HG02610 (cell line): ENCODE measurements at regions not wholly inside any gene's neighbourhood (a gene's known extent, or its start where the extent isn't known, plus 50 kb on each side); places are given as distances from the start of the nearest gene placed in this dataset.

Experiments
- ATAC-seq: cut with Tn5 transposase; IDR thresholded peaks from one replicate; pipeline ENCODE4 v1.9.1; 2021; ENCODE audit warnings: mild to moderate bottlenecking, moderate library complexity; ENCODE audit not compliant: unreplicated experiment

DNA sequence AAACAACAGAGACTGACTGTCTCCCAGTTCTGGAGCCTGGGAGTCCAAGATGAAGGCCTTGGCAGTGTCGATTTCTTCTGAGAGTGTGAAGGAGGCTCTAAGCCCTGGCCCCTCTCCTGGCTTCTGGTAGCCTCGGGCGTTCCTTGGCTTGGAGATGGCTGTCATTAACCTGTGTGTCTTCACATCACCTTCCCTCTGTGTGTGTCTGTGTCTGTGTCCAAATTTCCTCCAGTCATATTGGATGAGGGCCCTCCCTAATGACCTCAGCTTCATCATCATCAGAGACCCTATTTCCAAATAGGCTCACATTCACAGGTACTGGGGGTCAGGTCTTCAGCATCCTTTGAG lies 138.3 kb downstream of the TOMM20 start:
- no peak for ATAC-seq

GRCh38 chr1:234989479-234990327 lies 138.9 kb downstream of the TOMM20 start:
- no peak for ATAC-seq

DNA sequence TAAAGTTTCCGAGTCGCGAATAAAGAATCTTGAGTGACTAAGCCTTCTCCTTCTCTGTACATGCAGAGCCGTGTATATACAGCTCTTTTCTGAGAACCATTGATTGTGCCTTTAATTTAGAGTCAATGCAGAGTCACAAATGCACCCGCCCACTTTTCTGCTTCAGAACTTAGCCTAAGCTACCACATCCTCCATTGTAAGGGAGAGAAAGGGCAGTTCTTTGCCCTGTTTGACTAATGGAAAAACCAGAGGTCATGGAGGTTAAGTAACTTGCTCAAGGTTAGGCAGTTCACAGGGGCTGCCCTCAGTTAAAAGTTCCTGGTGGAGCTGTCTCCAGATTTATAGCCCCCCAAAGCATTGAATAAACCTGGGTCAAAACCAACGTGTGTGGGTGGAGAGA lies 139.6 kb downstream of the TOMM20 start:
- ATAC-seq, result no peak

- ATAC-seq, result no peak
These were observed 140.1 kb downstream of the TOMM20 start for GRCh38 chr1:234988536-234988935.

- no peak for ATAC-seq
These were observed 140.5 kb downstream of the TOMM20 start for GRCh38 chr1:234988155-234988517.

DNA sequence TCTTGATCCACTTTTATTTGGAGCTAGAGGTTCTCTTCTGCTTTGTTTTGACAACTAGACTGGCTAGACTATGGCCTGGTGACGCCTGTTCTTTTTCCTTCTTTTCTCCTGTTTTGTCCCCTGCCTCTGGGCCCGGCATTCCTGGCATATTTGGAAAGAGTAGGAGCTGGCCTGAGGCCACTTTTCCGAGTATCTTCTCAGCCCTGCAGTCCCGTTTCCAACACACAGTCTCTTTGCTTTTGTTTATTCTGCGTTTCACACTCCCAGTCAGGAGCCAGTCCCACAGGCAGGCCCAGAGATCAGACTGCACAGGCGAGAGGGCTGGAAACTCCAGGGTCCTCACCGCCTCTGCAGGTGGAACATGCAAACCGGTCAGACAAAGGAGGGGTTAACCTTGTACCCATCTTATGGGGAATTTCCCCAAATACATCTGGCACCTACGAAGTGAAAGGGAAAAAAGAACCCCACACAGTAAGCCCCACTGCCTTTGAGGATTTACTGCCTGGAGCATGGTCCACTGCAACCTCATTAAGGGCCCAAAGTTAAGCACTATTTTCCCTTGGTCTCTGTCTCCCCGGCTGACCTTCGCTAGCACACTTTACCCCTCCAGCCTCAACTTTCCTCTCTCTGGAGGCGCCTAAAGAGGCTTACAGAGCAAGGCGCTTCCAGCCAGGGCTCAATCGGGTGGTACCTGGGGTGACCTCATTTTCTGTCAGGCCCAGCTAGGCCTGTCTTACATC lies 141.1 kb downstream of the TOMM20 start:
- ATAC-seq, result peak; percentile 73

DNA sequence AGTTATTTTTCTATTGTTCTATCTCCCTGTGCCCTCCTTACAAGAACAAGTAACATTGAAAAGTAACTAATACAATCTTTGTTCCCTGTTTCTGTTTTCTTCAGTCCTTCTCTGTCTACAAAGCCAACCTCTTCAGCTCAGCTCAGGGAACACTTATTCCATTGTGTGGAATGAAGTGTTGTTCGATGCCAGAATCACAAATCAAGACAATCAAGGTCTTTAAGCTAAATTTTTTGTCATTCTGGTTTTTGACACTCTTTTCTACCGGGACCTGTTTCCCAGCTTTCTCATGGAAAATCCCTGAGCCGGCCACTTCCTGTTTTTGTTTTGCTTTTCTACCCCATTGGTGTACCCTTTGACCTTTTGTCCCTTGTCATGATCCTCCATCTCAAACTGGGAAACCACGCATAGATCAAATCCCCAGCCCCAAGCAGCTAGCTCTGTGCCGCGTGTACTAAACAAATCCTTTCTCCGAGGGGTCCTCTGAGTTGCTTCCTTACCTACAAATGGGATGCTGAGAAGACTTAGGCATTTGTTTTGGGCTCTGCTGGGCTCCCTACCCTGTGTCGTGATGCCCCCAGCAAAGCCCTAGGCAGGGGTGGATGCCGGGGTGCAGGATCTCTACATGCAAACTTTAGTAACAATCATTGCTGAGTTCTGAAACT lies 141.8 kb downstream of the TOMM20 start:
- no peak for ATAC-seq

DNA sequence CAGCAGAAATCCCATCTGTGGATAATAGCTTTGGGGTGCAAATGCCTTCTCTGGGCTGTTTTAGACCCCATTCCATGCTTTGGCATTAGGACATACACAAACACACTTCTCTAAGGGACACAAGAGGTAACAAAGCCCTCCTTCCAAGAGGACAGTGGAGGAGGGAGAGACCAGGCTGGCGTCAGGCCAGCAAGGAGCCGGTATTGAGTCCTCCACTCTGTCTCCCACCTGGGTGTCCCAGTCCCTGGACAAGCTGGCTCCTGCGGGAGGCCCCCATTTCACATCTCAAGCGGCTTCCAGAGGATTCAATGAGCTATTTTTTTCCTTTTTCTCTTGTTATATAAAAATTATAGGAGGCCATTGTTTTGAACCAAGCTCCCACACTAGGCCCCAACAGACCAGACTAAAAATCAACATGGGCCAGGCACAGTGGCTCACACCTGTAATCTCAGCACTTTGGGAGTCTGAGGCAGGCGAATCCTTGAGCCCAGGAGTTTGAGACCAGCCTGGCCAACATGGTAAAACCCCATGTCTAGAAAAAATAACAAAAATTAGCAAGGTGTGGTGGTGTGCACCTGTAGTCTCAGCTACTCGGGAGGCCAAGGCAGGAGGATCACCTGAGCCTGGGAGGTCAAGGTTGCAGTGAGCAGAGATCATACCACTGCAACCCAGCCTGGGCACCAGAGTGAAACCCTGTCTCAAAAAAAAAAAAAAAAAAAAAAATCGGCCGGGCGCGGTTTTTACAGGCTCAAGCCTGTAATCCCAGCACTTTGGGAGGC lies 142.9 kb downstream of the TOMM20 start:
- ATAC-seq, result no peak

GRCh38 chr1:234985007-234985370 lies 143.6 kb downstream of the TOMM20 start:
- no peak for ATAC-seq

- ATAC-seq, result no peak
These were observed 144.9 kb downstream of the TOMM20 start for GRCh38 chr1:234983564-234984238.

DNA sequence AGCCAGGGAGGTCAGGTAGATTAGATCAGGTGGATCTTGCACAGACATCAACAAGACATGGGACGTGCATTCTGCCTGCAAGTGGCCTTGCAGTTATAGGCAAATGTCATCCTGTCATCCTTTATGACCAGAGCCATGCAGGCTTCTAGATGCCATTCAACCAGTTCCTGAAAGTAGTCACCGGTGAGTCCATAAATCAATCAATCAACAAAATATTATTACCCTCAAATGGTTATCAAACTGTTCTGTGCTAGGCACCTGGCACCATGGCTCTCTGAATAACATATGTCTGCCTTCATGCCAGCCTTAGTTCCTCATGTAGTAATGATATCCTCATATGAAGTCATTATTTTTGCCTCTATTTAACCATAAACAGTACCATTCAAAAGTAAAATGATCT lies 146.9 kb downstream of the TOMM20 start:
- ATAC-seq, result no peak

- ATAC-seq, result peak; percentile 42
These were observed 147.8 kb downstream of the TOMM20 start for GRCh38 chr1:234980645-234981396.

DNA sequence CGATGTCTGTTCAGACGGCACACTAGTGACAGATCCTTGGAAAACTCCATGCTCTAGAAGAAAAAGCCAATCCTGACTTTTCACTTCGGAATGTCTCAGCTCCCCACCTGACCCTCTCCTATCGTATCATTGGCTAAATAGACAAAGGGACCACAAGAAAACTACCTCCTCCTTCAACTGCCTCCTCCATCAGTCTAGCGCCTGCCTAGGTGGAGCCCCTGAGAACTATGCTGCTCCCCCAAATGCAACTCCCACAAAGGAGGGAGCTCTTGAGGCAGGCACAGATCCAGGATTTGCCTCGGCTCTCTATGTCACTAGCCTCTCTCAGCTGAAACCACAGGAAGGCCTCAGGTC lies 148.4 kb downstream of the TOMM20 start:
- ATAC-seq, result no peak

DNA sequence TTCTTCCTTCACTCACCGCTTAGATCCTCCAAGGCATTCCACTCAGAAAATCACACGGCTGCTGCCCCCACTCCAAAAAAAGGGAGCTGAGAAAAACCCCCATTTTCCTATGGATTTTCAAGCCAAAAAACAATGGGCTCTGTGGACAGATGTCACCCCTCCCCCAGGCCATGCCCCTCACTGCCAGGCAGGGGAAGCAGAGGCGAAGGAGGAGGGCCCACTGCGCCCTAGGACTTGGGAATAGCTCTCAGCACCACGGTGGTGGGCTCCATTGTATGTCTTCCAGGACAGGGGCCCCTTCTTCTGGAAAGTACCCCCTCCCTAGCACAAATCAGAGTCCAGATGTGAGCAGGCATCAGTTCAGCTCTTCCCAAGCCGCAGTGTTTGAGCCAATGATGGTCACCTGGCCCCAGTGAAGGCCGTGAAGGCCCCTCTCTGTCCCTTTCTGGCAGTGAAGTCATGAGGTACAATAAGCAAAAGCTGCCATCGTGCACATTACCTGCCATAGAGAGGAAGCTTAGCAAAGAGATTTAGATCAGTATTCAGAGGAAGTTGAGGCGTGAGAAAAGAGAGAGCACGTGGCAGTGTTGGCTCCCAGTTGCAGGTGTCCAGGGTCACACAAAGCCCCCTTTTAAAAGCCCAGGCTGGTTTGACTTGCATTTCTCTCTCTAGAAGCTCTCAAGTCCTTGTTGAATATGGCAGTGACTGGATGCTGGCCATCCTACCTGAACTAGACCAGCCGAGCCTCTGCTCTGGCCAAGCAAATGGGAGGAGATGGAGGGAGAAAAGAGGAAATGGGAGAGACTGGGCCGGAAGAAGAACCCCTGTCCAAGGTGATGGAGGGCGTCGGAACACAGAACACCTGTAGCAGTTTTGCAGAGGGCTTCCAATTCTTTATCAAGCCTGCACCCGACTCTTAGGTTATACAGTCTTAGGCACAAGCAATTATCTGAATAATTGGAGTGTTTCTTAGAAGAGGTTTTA lies 149.0 kb downstream of the TOMM20 start:
- ATAC-seq, result no peak

DNA sequence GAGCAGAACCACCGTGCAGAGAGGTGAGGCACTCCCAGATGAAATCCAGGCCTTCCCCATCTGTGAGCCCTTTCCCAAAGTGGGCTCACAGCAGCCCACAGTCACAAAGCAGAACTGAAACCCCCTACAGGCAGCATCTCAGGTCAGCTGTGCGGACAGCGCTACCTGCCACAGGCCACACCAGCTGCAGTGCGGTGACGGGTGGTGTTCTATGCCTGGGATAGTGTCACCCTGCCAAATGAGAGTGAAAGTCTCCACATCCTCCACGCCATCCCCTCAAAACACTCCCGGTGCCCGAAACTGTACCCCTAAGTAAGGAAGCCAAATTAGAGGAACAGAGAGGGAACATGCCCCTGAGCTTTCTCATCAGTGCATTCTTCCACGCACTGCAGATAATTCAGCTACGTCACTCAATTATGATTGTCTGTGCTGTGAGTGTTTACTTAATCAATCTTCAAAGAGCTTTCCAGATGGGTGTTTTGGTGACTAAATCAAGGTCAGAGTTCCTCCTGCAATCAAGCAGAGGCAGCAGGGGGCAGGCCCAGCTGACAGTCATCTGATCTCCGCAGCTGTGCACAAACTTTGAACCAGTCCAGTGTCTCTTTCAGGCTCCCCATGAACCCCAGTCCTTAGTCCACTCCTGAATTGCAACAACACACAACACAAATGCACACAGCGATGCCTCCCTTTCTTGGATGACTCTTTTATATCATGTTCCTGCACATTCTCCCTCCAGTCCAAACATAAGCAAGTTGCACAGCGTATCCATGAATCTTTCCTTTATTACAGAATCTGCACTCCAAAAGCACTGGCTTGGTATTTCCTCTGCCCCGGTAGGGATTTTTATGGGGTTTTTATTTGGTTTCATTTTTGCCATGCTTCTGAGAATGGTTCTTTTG lies 150.0 kb downstream of the TOMM20 start:
- ATAC-seq, result peak; percentile 57

DNA sequence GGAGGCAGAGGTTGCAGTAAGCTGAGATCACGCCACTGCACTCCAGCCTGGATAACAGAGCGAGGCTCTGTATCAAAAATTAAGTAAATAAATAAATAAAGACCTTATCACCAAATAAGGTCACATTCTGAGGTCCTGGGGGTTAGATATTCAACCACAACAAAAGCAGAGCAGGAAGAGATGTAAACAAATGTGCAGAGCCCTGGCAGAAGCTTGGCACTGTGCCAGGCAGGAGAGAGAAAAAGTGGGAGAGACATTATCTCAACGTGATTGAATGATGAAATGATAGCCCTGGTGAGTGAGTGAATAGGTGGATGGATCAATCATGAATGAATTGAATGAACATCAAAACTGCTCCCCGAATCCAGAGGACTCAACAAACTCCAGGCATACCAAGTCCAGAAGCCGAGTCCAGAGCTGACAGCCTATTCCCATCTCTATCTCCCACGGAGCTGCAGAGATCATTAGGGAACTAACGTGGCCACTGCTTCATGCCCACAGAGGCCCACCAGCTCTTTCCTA lies 150.7 kb downstream of the TOMM20 start:
- ATAC-seq, result no peak

DNA sequence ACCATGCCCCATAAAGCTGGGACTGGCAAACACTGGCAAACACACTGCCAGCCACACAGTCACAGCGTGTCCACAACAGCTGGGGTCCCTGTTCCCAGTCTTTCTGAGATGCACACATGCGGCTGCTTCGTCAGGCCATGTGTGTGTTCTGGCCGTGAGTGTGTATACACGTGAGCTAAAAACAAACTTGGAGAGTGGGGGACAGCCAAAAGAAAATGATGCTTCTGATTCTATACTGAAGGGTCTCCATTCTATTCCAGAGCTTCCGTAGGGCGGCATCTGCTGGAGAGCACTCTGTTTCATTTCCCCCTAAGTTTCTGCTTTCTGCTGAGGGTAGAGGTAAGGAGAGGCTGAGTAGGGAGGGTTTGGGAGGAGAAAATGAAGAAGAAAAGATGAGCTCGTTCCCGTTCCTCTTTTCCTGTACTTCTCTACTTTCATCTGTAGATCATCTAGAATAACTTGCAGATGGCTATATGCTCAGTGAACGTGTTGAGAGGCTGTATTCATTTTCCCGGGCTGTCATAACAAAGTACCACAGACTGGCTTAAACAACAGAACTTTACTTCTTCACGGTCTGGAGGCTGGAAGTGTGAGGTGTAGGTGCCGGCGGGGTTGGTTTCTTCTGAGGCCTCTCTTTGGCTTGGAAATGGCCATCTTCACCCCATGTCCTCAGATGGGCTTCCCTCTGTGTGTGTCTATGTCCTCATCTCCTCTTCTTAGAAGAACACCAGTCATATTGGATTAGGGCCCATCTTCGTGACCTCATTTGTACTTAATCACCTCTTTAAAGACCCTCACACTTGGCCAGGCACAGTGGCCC lies 151.6 kb downstream of the TOMM20 start:
- no peak for ATAC-seq
